ENCODE measurements at regions not wholly inside any gene's neighbourhood (a gene's known extent, or its start where the extent isn't known, plus 50 kb on each side); places are given as distances from the start of the nearest gene placed in this dataset.

GRCh38 chr18:8536922-8537321 is 72.3 kb upstream of the RAB12 start:
- DNase-seq (ENCODE audit: low spot score) = no peak

GRCh38 chr18:8537400-8537799 is 71.8 kb upstream of the RAB12 start:
- DNase-seq (ENCODE audit: low spot score) = no peak

GRCh38 chr18:8538935-8539334 is 70.3 kb upstream of the RAB12 start:
- no peak for DNase-seq (ENCODE audit: low spot score)

GRCh38 chr18:8546677-8547076 is 62.6 kb upstream of the RAB12 start:
- no peak for DNase-seq (ENCODE audit: low spot score)

- DNase-seq (ENCODE audit: low spot score) = no peak
Measured at GRCh38 chr18:8548186-8548585, 61.1 kb upstream of the RAB12 start.

- DNase-seq (ENCODE audit: low spot score) = no peak
Measured at GRCh38 chr18:8549254-8549757, 59.9 kb upstream of the RAB12 start.

- no peak for DNase-seq (ENCODE audit: low spot score)
Measured at GRCh38 chr18:8552151-8552550, 57.1 kb upstream of the RAB12 start.

GRCh38 chr18:8554354-8554753 is 54.9 kb upstream of the RAB12 start:
- DNase-seq (ENCODE audit: low spot score) = no peak

- no peak for DNase-seq (ENCODE audit: low spot score)
Measured at GRCh38 chr18:8556424-8556823, 52.8 kb upstream of the RAB12 start.
